HFF-Myc (cell line): ENCODE measurements at regions not wholly inside any gene's neighbourhood (a gene's known extent, or its start where the extent isn't known, plus 50 kb on each side); places are given as distances from the start of the nearest gene placed in this dataset.

Source experiments
- DNase-seq: peaks from one replicate; pipeline ENCODE4 v3.0.0-alpha.2; 2011; ENCODE audit warnings: low read depth; ENCODE audit errors: extremely low read depth
- H3K4me3 ChIP-seq: replicated peaks from 2 replicates; pipeline ENCODE4 v1.5.1; 2011; ENCODE audit warnings: low read depth, mild to moderate bottlenecking, control low read depth, low read length
- TF ChIP-seq, protein P1 (sequence below): IDR thresholded peaks from 2 replicates; pipeline ENCODE4 v1.5.1; 2012; ENCODE audit warnings: mild to moderate bottlenecking, low read depth, low read length, control low read depth; ENCODE audit errors: missing control alignments

DNA sequence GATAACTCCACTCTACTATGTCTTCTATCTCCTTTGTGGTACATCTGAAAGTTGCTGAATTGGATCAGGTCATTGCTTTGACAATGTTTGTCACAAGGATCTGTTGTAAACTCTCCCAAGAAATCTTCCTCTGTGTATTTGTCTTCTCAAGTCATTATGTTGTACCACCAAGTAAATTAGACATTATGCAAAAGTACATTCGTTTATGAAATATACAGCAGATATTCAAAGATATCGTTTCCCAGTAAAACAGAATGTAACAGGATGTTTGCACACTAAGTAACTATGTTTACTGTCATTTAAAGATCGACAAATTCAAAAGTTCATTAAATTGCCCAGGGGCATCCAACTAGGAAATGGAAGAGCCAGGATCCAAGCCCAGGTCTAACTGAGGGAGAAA, 739.4 kb downstream of the EFNB2 start:
- TF ChIP-seq, protein P1, sequence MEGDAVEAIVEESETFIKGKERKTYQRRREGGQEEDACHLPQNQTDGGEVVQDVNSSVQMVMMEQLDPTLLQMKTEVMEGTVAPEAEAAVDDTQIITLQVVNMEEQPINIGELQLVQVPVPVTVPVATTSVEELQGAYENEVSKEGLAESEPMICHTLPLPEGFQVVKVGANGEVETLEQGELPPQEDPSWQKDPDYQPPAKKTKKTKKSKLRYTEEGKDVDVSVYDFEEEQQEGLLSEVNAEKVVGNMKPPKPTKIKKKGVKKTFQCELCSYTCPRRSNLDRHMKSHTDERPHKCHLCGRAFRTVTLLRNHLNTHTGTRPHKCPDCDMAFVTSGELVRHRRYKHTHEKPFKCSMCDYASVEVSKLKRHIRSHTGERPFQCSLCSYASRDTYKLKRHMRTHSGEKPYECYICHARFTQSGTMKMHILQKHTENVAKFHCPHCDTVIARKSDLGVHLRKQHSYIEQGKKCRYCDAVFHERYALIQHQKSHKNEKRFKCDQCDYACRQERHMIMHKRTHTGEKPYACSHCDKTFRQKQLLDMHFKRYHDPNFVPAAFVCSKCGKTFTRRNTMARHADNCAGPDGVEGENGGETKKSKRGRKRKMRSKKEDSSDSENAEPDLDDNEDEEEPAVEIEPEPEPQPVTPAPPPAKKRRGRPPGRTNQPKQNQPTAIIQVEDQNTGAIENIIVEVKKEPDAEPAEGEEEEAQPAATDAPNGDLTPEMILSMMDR: no peak
- no peak overlapping the region for H3K4me3 ChIP-seq
- DNase-seq: no peak

DNA sequence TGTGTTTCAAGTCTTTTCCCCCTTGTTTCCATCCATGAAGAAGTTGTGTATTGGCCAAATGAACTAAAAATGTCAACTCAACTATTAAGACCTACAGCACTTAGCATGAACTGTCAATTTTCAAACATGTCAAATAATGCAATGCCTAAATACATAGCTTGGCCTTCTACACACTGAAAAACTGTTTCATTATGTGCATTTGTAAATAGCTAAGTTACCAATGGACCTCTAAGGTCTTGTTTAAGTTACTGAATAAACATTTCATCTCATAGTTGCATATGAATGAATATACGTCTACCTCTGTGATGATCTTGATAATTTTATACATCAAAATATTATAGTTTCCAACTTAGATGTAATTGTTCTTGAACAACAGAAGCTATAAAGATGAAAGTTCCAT, 744.5 kb downstream of the EFNB2 start:
- H3K4me3 ChIP-seq: no peak overlapping the region
- TF ChIP-seq, protein P1: no peak
- DNase-seq: no peak

DNA sequence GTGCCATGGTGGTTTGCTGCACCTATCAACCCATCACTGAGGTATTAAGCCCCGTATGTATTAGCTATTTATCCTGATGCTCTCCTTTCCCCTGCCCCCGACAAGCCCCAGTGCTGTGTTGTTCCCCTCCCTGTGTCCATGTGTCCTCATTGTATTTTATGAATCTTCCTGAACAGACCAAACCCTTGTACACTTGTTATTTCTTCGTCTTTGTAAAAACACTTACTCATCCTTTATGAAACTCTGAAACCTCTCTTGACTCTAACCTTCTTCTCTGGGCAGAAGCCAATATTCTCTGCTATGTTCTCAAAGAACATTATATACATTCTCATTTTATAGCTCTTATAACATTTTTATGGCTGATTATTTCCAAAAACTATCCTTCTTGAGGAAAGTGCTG, 746.9 kb downstream of the EFNB2 start:
- TF ChIP-seq, protein P1: no peak
- no peak overlapping the region for H3K4me3 ChIP-seq
- DNase-seq: no peak

DNA sequence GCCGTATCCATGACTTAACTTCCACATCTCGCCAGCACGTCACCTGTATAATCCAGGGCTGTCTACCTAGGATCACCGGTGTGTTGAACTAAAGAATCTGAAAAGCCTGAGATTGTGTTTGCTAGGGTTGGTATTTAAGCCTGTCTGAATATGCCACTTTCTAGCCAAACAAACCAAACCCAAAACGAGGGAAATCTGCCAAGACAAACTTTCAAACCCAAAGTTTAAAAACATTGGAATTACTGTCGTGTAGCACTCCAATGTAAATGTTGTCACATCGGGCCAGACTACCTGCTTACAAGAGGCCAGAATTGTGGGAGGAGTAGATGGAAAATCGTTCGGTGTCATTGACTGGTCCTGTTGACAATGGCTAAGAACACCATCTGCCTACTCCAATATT, 747.8 kb downstream of the EFNB2 start:
- H3K4me3 ChIP-seq: no peak overlapping the region
- TF ChIP-seq, protein P1: no peak
- DNase-seq: no peak

DNA sequence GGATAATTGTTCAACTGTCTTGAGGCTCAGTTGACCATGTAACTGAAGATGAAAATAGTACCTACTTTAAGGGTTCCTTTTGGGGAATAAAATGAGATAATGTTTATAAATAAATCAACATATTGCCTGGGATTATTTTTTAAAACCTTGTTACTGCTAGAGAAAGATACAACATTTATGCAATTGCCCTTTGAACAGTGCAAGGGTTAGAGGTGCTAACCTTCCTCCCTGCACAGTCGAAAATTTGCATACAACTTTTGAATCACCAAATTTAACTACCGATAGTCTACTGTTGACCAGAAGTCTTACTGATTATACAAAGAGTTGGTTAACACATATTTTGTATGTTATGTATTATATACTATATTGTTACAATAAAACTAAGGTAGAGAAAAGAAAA, 750.0 kb downstream of the EFNB2 start:
- no peak for DNase-seq
- no peak overlapping the region for H3K4me3 ChIP-seq
- TF ChIP-seq, protein P1: no peak

DNA sequence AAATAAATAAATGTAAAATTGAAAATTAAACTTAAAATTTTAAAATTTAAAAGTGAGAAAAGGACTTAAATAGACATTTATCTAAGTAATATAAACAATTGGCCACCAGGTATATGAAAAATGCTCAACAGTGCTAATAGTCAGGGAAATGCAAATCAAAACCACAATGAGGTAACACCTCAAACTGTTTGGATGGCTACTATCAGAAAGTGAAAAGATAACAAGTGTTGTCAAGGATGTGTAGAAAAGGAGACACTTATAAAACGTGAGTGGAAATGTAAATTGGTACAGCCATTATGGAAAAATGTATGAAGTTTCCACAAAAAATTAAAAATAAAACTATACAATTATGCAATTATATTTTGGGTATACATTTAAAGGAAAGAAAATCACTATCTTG, 752.2 kb downstream of the EFNB2 start:
- DNase-seq: no peak
- TF ChIP-seq, protein P1: no peak
- H3K4me3 ChIP-seq: no peak overlapping the region

DNA sequence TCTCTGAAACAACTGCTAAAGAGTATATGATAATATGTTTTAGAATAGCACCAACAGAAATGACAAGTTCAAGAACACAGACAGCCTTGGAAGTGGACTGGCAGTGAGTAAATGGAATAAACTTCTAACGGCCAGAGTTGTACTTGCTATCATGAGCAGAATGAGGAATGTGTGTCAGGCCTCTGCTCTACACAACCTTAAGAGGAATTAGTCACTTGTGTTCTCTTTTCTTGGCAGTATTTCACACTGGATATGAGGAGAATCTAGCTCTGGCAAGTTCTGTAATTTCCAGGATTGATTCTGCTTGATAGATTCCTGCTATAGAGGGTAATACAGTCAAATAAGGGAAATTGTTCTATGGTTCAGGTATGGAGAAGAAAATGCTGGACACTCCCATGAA, 757.3 kb downstream of the EFNB2 start:
- DNase-seq: no peak
- TF ChIP-seq, protein P1: no peak
- no peak overlapping the region for H3K4me3 ChIP-seq
